ENCODE measurements at regions not wholly inside any gene's neighbourhood (a gene's known extent, or its start where the extent isn't known, plus 50 kb on each side); places are given as distances from the start of the nearest gene placed in this dataset.
A peak's percentile ranks its signal among the peaks of the same experiment; 100 is the strongest.

DNA sequence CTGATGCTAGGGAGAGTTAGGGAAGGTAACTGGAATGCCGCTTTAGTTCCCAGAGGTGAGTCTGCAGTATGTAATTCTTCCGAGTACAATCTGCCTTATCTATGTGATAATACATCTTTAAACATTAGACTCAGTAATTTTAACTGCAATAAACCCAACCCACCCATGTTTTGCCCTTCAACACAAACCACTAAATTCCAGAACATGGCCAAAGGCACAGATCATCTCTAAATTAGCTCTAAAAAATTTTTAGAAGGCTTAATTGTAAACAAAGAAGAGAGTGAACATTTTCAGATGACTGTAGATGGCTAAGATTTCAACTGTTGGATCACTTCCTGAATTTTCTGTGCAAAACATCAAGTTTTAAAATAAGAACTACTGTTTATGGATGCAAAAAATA lies 488.7 kb upstream of the ID2 start:
- DNase-seq = no peak

GRCh38 chr2:8193686-8194615 lies 487.9 kb upstream of the ID2 start:
- no peak for DNase-seq

DNA sequence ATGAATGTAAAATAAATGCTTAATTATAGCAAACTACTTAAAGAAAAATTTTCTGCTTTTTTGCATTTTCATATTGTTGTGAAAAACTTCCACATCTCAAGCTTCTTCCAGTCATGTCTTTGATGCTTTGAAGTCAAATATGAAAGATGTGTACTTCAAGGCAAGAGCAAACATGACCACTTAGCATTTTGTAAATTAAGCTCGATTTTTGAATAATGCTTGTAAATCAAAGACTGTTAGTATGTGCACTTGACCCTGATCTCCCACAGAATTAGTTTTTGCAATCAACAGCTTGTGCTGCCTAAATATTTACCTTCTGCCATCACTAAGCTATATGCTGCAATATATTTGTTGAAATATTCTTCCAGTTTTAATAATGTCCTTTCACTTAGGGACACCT lies 486.1 kb upstream of the ID2 start:
- DNase-seq = no peak

- DNase-seq = no peak
Observed at GRCh38 chr2:8196316-8196715, 485.5 kb upstream of the ID2 start.

DNA sequence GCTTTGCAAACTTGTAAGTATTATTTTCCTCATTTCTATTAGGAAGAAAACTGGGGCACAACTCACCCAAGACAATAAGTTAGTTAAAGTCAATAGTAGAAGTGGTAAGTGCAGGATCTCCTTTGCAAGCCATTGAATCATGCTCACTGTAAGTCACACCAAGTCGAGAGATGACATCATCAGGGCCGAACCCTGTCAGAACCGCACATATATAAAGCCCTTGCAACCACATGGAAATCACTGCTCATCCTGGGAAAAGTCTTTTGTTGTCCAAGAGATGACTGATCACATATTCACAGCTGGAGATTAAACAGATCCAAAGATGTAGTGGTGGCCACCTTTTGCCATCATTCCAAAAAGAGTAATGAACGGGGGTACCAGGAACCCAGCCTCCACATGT lies 484.8 kb upstream of the ID2 start:
- DNase-seq = no peak

DNA sequence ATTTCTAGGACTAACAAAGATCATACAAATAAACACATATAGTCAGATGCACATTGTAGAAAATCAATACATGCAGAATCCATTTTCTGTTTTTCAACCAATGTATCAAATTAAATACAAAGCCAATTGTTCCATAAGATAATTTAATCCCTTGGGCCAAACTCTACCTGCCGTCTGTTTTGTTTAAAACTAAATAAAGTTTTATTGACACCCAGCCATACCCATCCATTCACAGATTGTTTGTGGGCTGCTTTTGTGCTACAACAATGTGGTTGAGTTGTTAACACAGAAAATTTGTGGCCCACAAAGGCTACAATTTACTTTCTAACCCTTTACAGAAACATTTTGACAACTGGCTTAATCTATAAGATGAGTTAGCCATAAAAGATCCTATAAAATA lies 484.0 kb upstream of the ID2 start:
- no peak for DNase-seq

DNA sequence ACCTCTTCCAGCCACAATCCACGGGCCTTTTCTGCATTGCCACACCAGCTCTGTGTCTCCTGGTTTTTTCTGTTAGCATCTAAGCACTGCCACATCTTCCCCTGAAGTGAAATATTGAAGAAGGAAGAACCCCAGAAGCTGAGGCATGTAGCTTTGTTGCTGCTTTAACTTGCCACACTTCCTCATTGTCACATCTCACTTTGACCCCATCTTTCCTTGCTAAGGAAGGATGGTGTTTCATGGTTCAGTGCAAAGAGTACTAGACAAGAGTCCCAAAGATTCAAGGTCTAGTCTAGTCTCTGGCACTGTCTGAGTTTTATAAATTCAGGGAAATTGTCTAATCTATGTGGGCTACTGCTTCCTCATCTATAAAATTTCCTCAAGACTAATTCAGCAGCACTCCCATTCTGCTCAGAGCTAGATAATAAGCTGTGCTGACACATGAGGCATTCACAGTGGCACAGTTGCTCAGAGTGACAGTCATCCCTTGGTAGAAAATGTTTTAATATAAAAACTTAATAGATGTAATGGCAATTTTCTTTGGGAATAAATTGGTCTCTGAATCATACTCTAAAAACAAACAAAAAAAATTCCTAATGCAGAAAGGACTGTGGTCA lies 483.0 kb upstream of the ID2 start:
- DNase-seq = no peak

- no peak for DNase-seq
Observed at GRCh38 chr2:8202132-8202531, 479.7 kb upstream of the ID2 start.

DNA sequence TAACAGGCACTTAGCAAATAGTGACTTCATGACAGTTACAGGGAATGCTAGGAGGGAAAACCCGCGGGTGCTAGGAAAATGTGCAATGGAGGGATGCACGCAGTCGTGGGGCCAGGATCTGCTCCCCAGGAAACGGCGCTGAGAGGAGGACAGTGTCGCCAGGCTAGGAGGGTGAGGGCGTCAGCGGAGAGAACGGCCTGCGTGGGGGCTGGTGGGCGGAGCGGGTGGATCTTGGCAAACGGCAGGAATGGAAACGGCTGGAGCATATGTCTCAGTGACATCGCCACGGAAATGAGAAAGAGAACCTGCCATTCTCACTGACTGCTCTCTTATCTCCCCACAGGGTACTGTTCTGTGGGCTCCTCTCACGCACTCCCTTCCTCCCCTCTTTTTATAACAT lies 478.5 kb upstream of the ID2 start:
- no peak for DNase-seq

DNA sequence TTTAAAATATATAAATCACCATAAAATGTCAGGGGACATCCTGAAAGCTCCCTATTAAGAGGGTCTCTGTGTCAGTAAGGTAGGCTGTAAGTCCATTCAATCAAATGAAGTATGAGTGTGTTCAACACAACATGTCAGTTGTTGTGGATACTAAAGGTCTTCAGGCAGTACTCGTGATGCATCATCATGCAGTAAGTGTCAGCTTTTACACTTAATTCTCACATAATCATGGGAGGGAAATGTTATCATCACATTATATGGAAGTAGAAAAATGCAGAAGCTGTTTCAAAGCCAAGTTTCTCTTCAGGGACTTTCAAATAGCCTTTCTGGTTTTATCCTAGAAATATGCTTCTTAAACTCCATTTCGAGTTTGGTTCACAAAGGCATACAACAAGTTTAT lies 477.1 kb upstream of the ID2 start:
- DNase-seq = peak in 1 of 2 donors; percentile 1

DNA sequence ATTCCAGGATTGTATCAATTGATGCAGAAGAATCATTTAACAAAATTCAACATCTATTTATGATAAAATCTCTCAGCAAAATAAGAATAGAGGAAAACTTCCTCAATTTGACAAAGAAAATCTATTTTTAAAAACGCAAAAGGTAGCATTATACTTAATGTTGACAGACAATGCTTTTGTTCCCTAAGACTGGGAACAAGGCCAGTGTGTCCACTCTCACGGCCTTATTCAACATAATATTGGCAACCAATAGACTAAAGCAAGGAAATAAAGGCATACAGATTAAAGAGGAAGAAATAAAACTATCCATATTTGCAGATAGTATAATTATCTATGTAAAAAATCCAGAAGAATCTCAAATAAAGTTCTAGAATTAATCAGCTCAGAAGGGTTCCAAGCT lies 472.4 kb upstream of the ID2 start:
- no peak for DNase-seq

DNA sequence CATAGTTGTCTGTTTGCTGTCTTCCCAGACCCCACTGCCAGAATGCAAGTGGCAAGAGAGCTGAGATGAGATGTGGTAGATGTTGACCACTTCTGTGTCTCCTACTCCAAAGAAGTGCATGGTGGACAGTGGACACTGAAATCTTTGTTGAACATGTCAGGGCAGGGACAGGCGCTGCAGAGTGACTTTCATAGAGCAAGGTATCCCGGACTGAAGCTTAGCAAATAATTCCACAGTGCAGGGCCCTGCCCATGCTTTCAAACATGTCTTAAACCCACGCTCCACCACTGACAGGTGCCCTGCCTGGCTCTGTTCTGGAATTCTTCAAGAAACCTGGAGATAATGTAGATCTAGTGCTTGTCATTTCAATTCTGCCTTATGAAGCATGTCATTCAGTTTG lies 470.5 kb upstream of the ID2 start:
- DNase-seq = no peak

DNA sequence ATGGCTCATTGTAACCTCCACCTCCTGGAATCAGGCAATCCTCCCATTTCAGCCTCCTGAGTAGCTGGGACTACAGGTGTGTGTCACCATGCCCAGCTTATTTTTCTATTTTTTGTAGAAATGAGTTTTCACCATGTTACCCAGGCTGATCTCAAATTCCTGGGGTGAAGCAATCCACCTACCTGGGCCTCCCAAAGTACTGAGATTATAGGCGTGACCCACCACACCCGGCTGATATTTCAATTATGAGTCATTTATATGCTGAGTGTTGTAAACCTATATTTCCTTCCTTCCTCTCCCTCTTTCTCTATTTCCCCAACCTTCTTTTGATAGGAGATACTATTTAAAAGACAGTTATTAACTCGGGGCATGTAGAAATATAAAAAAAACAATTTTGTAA lies 469.6 kb upstream of the ID2 start:
- no peak for DNase-seq

DNA sequence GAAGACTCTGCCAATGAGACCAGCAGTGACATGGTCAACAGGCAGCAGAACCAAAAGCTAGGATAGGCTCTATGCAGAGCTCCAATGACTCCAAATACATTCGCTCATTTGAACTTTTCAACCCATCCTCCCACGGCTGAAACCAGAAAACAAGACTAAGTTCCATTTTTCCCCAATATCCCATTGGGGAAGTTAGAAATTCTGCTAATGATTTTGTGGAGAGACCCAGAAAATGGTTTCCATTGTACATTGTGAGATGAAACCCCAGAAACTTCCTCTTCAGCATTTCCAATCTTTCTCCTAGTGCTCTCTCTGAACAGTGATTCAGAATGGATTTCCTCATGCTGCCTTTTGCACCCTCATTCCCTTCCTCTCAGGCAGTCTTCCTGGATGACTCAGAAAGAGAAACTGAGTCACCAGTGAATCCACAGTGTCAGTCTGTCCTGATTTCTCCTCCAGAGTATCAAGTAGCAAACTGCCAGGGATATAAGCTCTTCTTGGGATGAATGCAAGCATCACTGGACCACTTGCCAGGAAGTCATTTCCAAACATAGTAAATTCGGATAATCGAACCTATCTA lies 467.7 kb upstream of the ID2 start:
- DNase-seq = no peak

DNA sequence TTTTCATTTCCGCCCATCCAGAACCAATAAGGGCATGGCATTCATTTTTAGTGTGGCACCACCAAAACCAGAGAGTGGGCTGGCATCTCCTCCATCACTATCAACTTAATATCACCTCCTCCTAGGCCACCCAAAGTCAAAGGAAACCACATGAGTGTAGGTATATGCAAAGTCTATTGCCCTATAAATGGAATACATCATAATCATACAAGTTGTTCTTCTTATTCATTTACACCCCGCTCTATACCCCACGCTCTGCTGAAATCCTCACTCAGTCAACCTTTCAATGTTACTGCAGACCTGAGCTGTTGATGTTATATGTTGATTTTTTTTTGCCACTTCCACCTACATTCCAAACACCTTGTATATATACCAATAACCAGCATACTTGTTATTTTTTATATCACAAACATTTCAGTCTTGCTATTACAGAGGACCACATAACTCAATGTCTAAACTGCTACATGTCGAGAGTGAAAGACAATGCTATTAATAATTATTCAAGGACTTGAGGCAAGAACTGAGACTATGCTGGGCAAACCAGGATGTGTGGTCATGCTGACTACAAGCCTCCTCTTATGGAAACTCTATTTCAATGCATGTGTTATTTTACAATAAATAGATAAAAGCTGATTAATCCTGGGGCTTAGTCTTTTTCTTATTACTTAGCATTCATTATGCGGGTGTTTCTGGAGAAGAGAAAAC lies 466.5 kb upstream of the ID2 start:
- no peak for DNase-seq

DNA sequence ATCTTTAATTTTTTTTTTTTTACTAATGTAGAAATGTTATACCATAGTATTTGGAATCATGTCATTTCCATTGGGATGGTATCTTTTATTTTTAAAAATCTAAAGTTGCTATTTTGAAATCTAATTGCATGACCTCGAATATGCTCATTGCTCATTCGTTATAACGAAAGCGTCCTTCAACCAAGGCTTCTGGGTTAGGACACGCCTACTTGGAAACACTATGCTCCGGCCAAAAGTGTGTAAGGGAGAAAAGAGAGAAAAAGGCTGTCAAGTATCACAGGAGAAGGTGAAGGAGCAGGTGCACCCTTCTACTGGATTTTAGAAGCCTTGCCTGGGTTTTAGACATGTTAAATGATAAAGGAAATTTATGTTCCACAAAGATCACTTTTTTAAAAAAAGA lies 465.9 kb upstream of the ID2 start:
- DNase-seq = no peak

- no peak for DNase-seq
Observed at GRCh38 chr2:8216397-8216796, 465.5 kb upstream of the ID2 start.

DNA sequence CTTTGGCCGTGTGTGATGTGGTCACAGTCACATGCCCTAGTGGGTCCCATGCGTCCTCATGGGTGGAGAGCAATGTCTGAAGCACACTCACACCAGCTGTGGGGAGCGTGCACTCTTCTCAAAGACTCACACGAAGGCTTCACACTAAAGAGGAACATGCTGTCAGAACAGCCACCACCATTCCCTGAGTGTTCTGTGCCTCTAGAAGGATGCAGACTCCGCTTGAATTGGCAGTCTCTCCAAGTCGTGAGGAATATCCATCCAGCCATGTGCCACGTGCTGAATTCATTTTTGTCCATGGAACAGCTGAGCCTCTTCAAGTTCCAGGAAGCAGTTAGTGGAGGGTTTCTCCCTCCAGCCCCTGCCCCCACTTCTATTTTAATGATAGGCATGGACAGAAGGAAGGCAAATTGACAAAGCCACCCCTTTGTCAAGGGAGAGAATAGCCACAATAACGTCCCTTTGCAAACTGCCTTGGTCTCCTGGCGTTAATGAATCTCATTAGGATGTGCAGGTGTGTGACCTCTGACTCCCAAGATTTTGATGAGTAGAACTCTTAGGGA lies 464.3 kb upstream of the ID2 start:
- DNase-seq = no peak

DNA sequence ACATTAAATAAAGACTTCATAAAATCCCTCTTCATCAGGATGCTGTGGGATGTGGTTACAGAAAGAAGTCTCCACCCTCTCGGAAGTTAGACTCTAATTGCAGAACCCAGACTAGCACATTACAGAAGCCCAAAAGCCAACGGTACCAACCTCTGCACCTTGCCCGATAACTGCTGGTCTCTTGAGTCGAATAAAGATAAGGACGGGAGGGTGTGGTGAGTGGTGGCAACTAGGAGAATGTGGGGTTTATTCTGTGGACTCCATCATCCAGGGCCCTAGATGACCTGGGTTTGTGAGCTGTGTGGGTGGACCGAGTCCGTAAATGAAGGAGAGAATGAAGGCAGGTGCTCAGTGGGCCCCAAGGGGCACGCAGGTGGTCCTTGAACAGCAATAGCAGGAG lies 462.8 kb upstream of the ID2 start:
- DNase-seq = no peak

DNA sequence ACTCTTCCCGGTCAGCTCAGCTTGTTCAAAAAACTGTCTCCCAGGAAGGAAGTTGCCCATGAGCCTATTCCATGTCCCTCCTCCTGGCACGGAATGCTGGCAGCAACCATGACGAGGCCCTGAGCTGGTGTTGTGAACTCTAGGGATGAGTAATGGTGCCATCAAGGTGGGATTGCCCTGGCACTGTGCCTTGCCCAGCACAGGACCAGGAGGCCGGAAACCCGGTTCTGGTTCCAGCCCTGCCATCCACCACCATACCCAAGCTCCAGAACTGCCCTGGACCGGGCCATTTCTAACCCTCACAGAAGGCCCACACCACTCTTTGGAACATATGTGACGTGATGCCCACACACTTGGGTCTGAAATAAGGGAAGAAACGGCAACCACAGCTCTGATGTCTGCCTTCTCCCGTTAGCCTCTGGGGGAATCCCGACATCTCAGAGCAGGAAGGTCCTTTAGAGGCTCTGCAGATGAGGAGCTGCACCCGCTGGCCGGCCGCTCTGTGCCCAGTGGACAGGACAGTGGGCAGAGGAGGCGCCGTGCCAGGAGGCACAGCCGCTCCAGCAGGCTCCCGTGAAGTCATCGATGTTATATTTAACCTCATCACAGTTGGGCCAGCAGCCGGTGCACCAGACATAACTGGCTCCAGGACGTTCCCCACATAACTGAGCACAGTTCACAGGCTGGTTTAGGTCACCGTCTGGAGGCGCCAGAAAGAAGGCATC lies 462.1 kb upstream of the ID2 start:
- DNase-seq = no peak

GRCh38 chr2:8222979-8223694 lies 458.7 kb upstream of the ID2 start:
- DNase-seq = no peak
